Ishikawa (cell line): ENCODE measurements at regions not wholly inside any gene's neighbourhood (a gene's known extent, or its start where the extent isn't known, plus 50 kb on each side); places are given as distances from the start of the nearest gene placed in this dataset.

Source experiments
- CREB1 ChIP-seq: IDR thresholded peaks from 2 replicates; pipeline ENCODE4 v1.6.1; 2012; ENCODE audit warnings: low read depth
- EP300 ChIP-seq: IDR thresholded peaks from 2 replicates; pipeline ENCODE4 v1.6.1; 2012; ENCODE audit warnings: borderline replicate concordance
- MAX ChIP-seq: IDR thresholded peaks from 2 replicates; pipeline ENCODE4 v1.6.1; 2012
- RAD21 ChIP-seq: IDR thresholded peaks from 2 replicates; pipeline ENCODE4 v1.6.1; 2012; ENCODE audit warnings: low read depth

GRCh38 chr1:222251847-222252246 lies 296.1 kb downstream of the HHIPL2 start:
- no peak for TF ChIP-seq RAD21
- TF ChIP-seq CREB1 = no peak
- TF ChIP-seq MAX = no peak
- TF ChIP-seq EP300 = no peak
